ENCODE measurements at regions not wholly inside any gene's neighbourhood (a gene's known extent, or its start where the extent isn't known, plus 50 kb on each side); places are given as distances from the start of the nearest gene placed in this dataset.

DNA sequence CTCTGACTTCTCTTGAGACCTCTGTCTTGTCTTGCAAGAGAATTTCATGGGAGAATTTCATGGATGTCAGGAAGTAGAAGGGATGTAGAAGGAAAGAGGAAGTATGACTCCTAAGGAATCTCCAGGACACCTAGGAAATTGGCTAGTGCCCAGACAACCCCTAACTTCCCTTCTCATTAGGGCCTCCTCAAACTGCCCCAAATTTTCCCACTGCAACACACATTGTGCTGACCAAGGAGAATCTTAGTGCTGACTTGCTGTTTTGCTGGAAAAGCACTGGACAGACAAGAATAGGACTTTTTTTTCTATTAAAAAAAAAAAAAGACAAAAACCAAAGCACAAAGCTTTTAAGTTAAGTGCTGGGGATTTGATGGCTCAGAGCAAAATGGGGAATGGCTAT is 236.1 kb upstream of the CADM1 start:
- H3K27me3 ChIP-seq, result peaks cover 0 to 14% of the 10 kb centered on the region in 2 donors
- no peaks in the 10 kb centered on the region for H3K4me1 ChIP-seq
- TF ChIP-seq, protein P1, sequence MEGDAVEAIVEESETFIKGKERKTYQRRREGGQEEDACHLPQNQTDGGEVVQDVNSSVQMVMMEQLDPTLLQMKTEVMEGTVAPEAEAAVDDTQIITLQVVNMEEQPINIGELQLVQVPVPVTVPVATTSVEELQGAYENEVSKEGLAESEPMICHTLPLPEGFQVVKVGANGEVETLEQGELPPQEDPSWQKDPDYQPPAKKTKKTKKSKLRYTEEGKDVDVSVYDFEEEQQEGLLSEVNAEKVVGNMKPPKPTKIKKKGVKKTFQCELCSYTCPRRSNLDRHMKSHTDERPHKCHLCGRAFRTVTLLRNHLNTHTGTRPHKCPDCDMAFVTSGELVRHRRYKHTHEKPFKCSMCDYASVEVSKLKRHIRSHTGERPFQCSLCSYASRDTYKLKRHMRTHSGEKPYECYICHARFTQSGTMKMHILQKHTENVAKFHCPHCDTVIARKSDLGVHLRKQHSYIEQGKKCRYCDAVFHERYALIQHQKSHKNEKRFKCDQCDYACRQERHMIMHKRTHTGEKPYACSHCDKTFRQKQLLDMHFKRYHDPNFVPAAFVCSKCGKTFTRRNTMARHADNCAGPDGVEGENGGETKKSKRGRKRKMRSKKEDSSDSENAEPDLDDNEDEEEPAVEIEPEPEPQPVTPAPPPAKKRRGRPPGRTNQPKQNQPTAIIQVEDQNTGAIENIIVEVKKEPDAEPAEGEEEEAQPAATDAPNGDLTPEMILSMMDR (IDR thresholded peaks at IDR 0.05), result no peak
- intact Hi-C loops (cut with DNase I; ENCODE audit: low total_unique reads), result no loop called here
- H3K27ac ChIP-seq, result no peak overlapping the region
- DNase-seq, result no peak
- H3K4me3 ChIP-seq, result no peak overlapping the region
- no peaks in the 10 kb centered on the region for H3K36me3 ChIP-seq
- H3K9me3 ChIP-seq, result no peaks in the 10 kb centered on the region

DNA sequence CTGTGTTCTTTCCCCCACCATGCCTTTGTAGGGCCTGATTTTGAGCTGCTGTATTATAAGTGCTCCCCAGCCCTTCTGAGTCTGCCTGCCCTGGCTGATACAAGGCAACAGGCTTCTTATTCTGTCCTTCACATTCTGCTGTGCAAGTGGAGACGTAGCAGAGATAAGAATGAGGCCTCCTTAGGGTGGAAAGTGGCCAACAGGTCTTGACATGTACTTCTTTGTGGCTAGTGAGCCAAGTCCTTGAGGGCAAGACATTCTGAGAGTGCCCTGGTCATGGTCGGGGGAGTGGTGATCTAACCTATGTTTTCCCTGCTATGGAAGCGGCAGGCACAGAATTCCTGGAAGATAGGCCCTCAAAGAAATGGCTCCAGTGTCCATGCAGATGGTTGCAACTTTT is 235.7 kb upstream of the CADM1 start:
- Histone ChIP-seq H3K27me3 (peaks cover 0 to 9% of the 10 kb centered on the region in 2 donors), H3K4me3 (no peak overlapping the region), H3K27ac (no peak overlapping the region), H3K9me3 (no peaks in the 10 kb centered on the region), H3K4me1 (no peaks in the 10 kb centered on the region), H3K36me3 (no peaks in the 10 kb centered on the region)
- intact Hi-C loops (cut with DNase I; ENCODE audit: low total_unique reads), result no loop called here
- TF ChIP-seq, protein P1 (IDR thresholded peaks at IDR 0.05), result no peak
- no peak for DNase-seq

DNA sequence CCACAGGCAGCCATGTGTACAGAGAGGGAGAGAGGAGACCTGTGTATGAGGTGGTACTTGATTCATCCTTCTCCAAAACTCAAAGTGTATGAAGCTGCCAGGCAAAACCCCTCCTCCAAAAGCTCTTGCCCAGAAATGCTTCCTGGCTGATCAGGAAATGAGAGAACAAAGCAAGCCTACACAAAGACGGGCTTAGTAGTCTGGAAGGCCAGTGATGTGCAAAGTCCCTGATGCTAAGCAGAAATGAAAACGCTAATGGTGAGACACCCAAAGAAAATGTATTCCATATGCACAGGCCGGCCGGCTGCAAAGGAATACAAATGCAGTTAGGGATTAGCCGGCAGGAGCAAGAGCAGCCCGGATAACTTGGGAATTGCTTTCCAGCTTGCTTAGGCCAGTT is 234.9 kb upstream of the CADM1 start:
- H3K36me3 ChIP-seq, result no peaks in the 10 kb centered on the region
- no peak overlapping the region for H3K27ac ChIP-seq
- H3K9me3 ChIP-seq, result no peaks in the 10 kb centered on the region
- no peak overlapping the region for H3K4me3 ChIP-seq
- TF ChIP-seq, protein P1 (IDR thresholded peaks at IDR 0.05), result no peak
- peaks cover 0 to 8% of the 10 kb centered on the region in 2 donors for H3K27me3 ChIP-seq
- no peaks in the 10 kb centered on the region for H3K4me1 ChIP-seq
- DNase-seq, result no peak
- intact Hi-C loops (cut with DNase I; ENCODE audit: low total_unique reads), result no loop called here

GRCh38 chr11:115737875-115738274 is 233.7 kb upstream of the CADM1 start:
- H3K27ac ChIP-seq, result no peak overlapping the region
- H3K27me3 ChIP-seq, result peaks cover 0 to 8% of the 10 kb centered on the region in 2 donors
- intact Hi-C loops (cut with DNase I; ENCODE audit: low total_unique reads), result no loop called here
- no peaks in the 10 kb centered on the region for H3K9me3 ChIP-seq
- H3K36me3 ChIP-seq, result no peaks in the 10 kb centered on the region
- DNase-seq, result no peak
- H3K4me3 ChIP-seq, result no peak overlapping the region
- TF ChIP-seq, protein P1 (IDR thresholded peaks at IDR 0.05), result no peak
- no peaks in the 10 kb centered on the region for H3K4me1 ChIP-seq

GRCh38 chr11:115736146-115736545 is 231.9 kb upstream of the CADM1 start:
- Histone ChIP-seq H3K9me3 (no peaks in the 10 kb centered on the region), H3K27ac (no peak overlapping the region), H3K4me1 (no peaks in the 10 kb centered on the region), H3K36me3 (no peaks in the 10 kb centered on the region), H3K27me3 (peaks cover 0 to under 1% of the 10 kb centered on the region in 2 donors), H3K4me3 (no peak overlapping the region)
- intact Hi-C loops (cut with DNase I; ENCODE audit: low total_unique reads), result no loop called here
- TF ChIP-seq, protein P1 (IDR thresholded peaks at IDR 0.05), result no peak
- DNase-seq, result no peak

DNA sequence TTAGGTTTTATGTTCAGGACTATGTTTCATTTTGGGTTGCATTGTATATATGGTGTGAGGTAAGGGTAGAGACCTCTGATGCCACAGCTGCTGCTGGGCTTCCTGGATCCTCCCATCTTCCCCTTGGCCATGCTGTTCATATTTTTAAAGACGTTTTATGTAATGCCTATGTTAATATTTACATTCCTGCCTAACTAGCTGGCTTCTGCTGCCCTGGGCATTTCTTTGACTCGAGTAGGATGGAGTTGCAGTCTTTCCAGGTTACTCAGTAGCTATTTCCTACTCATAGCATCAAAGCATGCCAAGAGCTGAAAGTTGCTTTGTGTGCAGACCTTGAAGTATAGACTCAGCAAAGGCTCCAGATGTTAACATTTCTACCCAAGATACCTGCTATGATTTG is 220.5 kb upstream of the CADM1 start:
- intact Hi-C loops (cut with DNase I; ENCODE audit: low total_unique reads), result no loop called here
- TF ChIP-seq, protein P1 (IDR thresholded peaks at IDR 0.05), result no peak
- Histone ChIP-seq H3K9me3 (no peaks in the 10 kb centered on the region), H3K36me3 (no peaks in the 10 kb centered on the region), H3K4me3 (no peak overlapping the region), H3K27ac (no peak overlapping the region), H3K4me1 (no peaks in the 10 kb centered on the region), H3K27me3 (peaks cover 0 to 17% of the 10 kb centered on the region in 2 donors)
- no peak for DNase-seq
